DND-41 (cell line): ENCODE measurements at regions not wholly inside any gene's neighbourhood (a gene's known extent, or its start where the extent isn't known, plus 50 kb on each side); places are given as distances from the start of the nearest gene placed in this dataset.

ENCODE experiments used
- EZH2 ChIP-seq: IDR thresholded peaks from 3 replicates; pipeline ENCODE4 v1.6.1; 2012; ENCODE audit warnings: borderline replicate concordance, low read depth, mild to moderate bottlenecking, moderate library complexity, low read length, inconsistent platforms; ENCODE audit not compliant: severe bottlenecking
- TF ChIP-seq, protein P1 (sequence below): IDR thresholded peaks from 2 replicates; pipeline ENCODE4 v1.5.1; 2012; ENCODE audit warnings: borderline replicate concordance, low read length, moderate library complexity, mild to moderate bottlenecking; ENCODE audit not compliant: poor library complexity, severe bottlenecking; ENCODE audit errors: extremely low read depth

DNA sequence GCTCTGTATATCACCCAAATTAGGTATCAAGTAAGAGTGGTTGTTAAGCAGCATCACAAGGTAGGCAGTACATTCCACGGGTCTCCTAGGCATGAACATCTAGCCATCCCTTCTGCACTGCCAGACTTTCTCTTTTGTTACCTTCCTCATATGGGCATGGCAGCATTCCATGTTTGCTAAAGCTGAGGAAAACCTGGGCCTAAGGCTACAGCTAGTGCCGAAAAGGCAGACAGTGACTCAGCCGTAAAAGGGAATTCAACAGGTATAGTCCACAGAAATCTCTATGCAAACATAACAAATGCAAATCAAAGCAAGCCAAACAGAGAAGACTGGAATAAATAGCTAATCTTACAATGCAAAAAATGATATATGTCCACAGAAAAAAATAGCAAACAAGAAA is 645.4 kb downstream of the ZBBX start:
- TF ChIP-seq, protein P1, sequence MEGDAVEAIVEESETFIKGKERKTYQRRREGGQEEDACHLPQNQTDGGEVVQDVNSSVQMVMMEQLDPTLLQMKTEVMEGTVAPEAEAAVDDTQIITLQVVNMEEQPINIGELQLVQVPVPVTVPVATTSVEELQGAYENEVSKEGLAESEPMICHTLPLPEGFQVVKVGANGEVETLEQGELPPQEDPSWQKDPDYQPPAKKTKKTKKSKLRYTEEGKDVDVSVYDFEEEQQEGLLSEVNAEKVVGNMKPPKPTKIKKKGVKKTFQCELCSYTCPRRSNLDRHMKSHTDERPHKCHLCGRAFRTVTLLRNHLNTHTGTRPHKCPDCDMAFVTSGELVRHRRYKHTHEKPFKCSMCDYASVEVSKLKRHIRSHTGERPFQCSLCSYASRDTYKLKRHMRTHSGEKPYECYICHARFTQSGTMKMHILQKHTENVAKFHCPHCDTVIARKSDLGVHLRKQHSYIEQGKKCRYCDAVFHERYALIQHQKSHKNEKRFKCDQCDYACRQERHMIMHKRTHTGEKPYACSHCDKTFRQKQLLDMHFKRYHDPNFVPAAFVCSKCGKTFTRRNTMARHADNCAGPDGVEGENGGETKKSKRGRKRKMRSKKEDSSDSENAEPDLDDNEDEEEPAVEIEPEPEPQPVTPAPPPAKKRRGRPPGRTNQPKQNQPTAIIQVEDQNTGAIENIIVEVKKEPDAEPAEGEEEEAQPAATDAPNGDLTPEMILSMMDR = no peak
- TF ChIP-seq EZH2 = no peak
